ENCODE measurements at regions not wholly inside any gene's neighbourhood (a gene's known extent, or its start where the extent isn't known, plus 50 kb on each side); places are given as distances from the start of the nearest gene placed in this dataset.

DNA sequence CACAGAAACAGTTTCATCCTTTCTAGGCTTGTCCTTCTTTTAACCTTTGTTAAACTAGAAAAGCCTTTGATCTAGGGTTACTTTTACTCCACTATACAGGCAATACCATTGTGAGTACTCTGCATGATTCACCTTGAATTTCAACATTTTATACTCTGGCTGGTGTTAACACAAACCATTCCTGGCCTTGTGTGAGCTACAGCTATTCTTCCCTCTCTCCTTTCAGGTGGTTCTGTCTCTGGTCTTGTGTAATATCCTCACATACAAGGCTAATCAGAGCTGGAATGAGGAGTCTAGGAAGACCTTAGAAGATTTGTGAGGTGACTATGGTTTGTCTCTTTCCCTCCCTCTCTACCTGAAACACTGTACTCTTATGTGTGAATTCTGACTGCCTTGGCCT lies 837.4 kb upstream of the USP15 start:
- TF ChIP-seq, protein P1, sequence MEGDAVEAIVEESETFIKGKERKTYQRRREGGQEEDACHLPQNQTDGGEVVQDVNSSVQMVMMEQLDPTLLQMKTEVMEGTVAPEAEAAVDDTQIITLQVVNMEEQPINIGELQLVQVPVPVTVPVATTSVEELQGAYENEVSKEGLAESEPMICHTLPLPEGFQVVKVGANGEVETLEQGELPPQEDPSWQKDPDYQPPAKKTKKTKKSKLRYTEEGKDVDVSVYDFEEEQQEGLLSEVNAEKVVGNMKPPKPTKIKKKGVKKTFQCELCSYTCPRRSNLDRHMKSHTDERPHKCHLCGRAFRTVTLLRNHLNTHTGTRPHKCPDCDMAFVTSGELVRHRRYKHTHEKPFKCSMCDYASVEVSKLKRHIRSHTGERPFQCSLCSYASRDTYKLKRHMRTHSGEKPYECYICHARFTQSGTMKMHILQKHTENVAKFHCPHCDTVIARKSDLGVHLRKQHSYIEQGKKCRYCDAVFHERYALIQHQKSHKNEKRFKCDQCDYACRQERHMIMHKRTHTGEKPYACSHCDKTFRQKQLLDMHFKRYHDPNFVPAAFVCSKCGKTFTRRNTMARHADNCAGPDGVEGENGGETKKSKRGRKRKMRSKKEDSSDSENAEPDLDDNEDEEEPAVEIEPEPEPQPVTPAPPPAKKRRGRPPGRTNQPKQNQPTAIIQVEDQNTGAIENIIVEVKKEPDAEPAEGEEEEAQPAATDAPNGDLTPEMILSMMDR (IDR thresholded peaks at IDR 0.05; ENCODE audit: borderline replicate concordance, insufficient read depth, low read depth, low read length) = no peak
- H3K4me3 ChIP-seq (ENCODE audit: low read depth, low read length) = no peak overlapping the region

DNA sequence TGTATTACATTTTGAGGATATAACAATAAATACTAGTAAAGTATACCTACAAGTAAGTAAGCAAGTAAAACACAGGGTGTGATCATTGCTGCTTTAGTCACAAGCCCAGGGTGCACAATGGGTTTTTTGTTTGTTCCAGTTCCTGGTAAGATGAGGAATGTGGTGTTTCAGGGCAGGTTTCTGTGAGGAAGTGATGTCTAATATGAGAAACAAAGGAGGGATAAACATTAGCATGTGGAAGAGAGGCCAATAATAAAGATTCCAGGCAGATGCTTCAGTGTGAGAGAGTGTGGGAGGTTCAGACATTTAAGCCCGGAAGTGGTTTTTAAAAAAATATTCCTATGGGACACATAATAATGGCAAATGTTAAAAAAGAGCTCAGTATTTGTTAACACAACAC lies 808.1 kb upstream of the USP15 start:
- H3K4me3 ChIP-seq (ENCODE audit: low read depth, low read length) = no peak overlapping the region
- TF ChIP-seq, protein P1 (IDR thresholded peaks at IDR 0.05; ENCODE audit: borderline replicate concordance, insufficient read depth, low read depth, low read length) = no peak

DNA sequence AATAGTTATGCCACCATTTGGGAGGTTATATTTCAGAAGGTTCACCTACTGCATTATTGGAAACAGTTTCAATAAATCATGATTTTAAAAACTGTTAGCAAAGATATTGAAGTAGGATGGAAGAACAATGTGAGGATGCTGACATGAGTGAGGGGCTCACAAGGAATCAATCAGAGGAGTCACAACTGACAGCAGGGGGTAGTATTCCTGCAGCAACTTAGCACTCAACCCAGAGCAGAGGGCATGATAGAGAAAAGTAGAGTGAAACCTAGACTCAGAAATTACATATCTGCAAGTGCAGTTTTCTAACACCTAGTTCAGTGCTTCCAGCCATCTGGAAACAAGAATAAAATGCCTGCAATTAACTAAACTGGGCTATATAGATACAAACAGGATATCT lies 772.5 kb upstream of the USP15 start:
- TF ChIP-seq, protein P1 (IDR thresholded peaks at IDR 0.05; ENCODE audit: borderline replicate concordance, insufficient read depth, low read depth, low read length) = no peak
- H3K4me3 ChIP-seq (ENCODE audit: low read depth, low read length) = no peak overlapping the region

DNA sequence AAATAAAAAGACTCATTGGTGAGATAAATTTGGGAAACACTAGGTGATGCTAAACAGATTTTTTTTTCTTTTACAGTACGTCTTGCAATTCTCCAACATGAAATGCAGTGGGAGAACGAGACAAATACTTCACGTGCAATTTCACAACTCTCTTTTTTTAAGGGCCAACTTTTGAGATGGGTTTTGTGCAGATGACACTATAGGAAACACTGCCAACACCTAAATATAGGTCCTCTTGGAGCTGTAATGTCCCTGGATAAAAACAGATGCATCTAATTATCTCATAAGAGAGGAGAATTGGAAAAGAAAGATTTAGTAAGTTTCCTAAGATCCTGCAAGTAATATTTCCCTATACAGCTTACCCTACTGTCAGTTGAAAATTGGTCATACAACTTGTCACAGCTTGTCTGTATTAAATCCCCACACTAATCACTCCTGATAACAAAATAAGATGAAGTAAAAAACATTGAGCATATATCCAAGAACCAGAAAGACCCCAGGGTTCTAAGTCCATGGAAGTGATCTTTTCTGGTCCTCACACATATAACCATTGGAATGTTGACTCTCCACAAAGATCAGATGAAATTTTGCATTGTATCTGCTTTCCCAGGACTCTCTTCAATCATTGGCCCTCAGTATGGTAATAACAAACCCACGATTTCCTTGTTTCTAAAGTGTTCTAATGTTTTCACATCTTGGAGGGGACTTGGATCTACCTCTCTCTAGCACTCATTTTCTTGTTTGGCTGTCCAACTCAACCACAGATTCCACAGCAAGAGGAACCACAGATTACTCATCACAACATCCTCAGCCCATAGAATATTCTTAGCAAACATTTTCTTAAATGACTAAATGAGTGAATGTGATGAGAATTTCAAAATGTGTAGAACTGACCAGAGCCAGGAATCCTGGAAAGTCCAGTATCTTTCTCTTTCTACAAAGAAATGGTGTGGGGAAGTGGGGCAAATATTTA lies 769.4 kb upstream of the USP15 start:
- no peak overlapping the region for H3K4me3 ChIP-seq (ENCODE audit: low read depth, low read length)
- TF ChIP-seq, protein P1 (IDR thresholded peaks at IDR 0.05; ENCODE audit: borderline replicate concordance, insufficient read depth, low read depth, low read length) = no peak

DNA sequence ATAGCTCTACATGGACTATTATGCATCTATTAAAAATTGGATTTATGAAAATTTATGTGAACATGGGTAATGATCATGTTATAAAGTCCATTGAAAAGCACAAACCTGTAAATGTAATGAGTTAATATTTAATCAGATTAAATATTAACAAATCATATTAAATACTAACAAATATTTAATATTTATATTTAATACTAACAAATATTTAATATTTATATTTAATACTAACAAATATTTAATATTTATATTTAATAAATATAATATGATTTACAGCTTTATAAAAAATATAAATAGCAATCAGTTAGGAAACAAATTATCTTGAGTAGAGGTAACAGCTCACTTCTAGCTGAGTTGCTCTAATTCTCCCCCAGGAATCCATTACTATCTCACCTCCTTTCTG lies 758.0 kb upstream of the USP15 start:
- TF ChIP-seq, protein P1 (IDR thresholded peaks at IDR 0.05; ENCODE audit: borderline replicate concordance, insufficient read depth, low read depth, low read length) = no peak
- no peak overlapping the region for H3K4me3 ChIP-seq (ENCODE audit: low read depth, low read length)

DNA sequence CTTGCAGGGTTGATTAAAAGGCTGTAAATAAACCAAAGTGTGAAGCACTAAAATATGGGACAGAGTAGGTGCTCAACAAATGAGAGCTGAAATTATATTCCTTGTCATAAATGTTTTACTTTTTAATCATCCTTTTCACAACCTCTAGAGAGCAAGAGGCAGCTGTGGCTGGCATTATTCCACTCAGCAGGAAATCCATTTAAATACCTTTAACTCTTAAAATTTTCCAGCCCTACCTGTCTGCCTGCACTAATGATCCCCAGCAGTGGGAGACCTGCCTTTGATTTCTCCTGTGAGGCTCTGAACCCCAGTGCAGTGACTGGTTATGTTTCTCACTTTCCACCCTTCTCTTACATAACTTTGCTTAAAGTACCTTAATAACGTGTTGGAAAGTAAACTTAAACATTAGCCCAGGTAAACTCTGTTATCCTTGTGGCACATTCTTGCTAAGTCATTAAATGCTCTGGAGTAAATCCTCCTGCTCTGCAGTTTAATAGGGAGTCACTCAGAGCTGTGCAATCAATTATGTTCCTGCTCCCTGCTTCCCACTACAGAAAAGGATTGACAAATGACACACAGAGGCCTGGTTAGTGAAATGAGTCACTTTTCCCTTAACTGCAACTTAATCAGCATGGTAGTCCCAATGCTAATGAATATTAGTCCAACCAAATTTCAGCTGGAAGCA lies 755.7 kb upstream of the USP15 start:
- TF ChIP-seq, protein P1 (IDR thresholded peaks at IDR 0.05; ENCODE audit: borderline replicate concordance, insufficient read depth, low read depth, low read length) = no peak
- no peak overlapping the region for H3K4me3 ChIP-seq (ENCODE audit: low read depth, low read length)

Measured in GM12875 (cell line).